GM12873 (cell line): ENCODE measurements at regions not wholly inside any gene's neighbourhood (a gene's known extent, or its start where the extent isn't known, plus 50 kb on each side); places are given as distances from the start of the nearest gene placed in this dataset.

ENCODE experiments used
- TF ChIP-seq, protein P1 (sequence below): IDR thresholded peaks from 2 replicates; pipeline ENCODE4 v1.5.1; 2012; ENCODE audit warnings: low read depth, mild to moderate bottlenecking, moderate library complexity, low read length, control low read depth; ENCODE audit not compliant: insufficient read depth; ENCODE audit errors: missing control alignments

DNA sequence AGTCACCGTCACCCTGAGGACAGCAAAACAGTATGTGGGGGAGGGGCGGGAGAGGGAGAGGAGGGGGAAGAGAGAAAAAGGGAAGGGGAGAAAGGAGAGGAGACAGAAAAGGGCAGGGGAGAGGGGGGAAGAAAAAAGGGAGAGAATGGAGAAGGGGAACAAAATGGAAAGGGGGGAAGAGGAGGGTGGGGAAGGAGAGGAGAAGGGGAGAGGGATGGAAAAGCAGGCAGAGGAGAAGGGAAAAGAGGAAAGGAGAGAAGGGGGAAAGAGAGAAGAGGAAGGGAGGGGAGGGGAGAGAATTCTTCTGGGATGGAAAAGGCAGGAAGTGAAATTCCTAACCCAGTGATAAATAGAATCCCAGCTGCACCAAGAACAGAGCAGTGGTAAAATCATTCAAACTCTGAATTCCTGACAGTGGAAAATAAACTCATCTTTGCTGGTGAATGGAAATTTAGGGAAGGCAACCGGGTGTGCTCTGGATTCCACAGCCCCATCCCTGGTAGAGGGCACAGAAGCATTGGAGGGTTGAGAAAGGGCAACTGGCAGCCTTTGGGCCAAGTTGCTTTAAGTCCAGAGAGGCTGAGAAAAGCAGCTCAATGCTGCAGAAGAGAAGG, 244.2 kb downstream of the BCOR start:
- TF ChIP-seq, protein P1, sequence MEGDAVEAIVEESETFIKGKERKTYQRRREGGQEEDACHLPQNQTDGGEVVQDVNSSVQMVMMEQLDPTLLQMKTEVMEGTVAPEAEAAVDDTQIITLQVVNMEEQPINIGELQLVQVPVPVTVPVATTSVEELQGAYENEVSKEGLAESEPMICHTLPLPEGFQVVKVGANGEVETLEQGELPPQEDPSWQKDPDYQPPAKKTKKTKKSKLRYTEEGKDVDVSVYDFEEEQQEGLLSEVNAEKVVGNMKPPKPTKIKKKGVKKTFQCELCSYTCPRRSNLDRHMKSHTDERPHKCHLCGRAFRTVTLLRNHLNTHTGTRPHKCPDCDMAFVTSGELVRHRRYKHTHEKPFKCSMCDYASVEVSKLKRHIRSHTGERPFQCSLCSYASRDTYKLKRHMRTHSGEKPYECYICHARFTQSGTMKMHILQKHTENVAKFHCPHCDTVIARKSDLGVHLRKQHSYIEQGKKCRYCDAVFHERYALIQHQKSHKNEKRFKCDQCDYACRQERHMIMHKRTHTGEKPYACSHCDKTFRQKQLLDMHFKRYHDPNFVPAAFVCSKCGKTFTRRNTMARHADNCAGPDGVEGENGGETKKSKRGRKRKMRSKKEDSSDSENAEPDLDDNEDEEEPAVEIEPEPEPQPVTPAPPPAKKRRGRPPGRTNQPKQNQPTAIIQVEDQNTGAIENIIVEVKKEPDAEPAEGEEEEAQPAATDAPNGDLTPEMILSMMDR = no peak

DNA sequence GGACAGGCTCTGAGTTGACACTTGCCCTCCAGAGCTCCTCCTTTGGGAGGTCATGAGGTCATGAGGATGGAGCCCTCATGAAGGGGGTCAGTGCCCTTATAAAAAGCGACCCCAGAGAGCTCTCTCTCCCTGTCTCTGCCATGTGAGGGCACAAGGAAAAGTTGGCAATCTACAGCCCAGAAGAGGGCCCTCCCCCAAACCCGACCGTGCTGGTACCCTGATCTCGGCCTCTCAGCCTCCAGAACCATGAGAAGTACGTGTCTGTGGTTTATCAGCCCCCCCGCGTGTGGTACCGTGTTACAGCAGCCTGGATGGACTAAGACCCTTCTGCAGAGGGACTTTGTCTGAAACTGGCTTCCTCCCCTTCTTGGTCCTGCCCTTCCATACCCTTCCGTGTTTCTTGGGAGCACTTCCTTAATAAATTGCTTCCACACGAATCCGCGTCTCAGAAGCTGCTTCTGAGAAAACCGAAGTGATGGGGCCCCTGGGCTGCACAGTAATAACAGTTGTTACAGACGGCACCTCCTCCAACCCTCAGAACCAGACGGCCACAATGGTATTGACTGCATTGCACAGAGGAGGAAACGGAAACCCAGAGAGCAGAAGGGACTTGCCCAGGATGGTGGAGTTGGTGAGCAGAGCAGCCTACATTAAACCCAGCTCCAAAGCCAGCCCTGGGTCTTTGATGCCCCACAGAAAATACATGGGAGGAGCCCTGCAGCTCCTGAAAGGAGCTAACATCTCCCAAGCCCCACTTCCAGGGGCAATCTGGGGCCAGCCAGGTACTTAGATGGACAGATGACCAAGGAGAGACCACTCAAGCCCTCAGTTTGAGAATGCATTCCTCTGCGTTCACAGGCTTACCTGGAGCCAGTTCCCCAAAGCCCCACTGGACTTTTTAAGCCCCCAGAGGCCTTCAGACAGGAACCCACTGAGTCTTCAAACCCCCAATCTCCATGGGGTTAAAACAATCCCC, 242.7 kb downstream of the BCOR start:
- TF ChIP-seq, protein P1 = peak; percentile 35

DNA sequence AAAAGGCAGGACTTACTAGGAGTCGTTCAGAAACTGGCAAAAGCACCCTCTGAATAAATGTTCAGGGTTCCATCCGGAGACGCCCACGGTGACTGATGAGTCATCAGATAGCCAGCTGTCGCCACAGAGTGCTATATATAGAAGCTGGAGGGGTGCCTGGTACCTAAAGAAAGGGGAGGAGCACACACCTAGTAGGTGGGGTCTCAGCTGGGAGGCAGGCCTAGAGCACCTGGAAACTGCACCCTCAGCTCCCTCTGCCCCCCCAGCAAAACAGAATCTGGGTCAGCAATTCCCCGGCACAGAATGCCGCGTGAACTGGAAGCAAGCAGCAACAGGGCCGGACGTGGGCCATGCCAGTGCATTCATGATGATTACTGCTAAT, 242.0 kb downstream of the BCOR start:
- TF ChIP-seq, protein P1 = no peak

DNA sequence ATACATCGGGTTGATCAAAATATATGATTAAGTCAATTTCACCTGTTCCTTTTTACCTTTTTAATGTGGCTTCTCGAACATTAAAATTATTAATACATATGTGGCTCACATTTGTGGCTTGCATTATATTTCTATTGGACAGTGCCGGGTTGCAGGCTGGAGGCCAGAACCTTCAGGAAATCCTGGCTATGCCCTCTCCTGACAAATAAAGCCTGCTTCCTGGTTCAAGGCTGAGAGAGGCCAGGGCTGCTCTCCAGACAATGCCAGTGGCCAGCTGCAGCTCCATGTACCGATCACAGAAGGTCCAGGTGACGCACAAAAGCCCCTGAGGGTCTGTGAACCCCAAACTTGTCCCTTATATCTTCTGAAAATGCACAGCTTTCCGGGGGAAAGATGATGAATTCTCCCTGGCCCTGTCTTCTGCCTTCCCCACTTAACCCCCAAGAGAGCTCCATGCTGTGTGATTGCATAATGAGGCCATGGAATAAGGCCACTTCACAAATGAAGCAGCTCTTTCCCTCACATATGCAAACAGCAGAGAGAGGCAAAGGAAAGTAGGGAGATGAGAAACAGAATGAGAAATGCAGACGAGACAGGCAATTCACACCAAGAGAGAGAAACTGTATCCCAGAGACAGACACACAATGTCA, 241.2 kb downstream of the BCOR start:
- TF ChIP-seq, protein P1 = no peak

DNA sequence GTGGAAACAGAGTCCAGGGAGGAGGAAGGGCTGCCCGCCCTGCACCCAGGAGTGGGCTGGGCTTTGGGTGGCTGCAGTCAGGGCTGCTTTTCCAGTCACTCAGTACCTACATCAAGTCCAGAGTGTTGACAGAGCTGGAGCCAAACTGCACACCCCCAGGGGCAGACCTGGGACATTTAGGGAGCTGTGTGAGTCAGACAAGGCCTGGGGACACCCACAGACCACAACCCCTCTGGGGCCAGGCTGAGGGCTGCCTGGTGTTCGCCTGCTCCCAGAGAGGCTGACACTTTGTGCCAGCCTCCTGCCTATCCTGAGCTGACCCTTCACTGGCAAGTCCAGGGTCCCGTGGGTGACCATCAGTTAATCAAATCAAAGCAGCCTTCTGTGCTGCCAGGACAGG, 240.0 kb downstream of the BCOR start:
- TF ChIP-seq, protein P1 = no peak

DNA sequence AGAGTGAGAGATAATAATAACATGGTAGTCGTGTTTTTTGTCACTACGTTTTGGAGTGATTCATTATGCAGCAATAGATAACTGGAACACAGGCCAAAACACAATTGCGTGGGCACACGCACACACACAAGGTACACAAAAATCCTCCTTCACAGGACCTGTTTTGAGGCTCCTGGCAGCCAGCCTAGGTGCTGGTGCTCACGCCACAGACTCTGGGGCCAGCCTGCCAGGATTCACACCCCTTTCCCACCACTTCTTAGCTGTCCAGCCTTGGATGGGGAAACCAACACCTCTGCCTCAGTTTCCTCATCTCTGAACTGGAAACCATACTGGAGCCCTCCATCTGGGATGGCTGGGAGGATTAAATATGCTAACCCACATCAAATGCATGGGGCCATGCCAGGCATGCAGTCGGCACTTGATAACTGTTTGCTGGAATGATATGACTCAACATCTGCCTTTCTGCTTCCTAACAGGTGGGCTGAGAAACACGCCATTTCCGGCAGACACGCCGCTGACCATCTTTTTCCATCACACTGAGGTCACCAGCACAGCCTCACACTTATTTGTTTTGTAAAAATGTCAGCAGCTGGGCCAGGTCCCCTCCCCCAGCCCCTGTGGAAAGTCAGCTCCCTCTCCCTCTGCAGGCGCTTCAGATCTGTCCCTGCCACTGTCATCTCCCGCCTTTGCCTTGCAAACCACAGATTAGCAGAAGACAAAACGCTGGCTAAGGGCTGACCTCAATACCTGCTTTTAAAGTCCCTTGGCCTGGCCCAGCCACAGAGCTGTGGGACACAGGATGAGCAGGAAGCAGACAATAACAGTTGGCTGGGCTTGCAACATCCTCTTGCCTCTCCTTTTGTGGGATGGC, 237.5 kb downstream of the BCOR start:
- TF ChIP-seq, protein P1 = no peak
